ENCODE measurements at regions not wholly inside any gene's neighbourhood (a gene's known extent, or its start where the extent isn't known, plus 50 kb on each side); places are given as distances from the start of the nearest gene placed in this dataset.

DNA sequence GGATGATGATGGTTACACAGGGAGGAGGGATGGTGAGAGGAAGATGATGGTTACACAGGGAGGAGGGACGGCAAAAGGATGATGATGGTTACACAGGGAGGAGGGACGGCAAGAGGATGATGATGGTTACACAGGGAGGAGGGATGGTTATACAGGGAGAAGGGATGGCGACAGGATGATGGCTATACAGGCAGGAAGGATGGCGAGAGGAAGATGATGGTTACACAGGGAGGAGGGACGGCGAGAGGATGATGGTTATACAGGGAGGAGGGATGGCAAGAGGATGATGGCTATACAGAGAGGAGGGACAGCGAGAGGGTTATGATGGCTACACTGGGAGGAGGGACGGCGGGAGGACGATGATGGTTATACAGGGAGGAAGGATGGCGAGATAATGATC lies 64.1 kb upstream of the FCN1 start:
- 71 to 74% methylated on average over 11 of the region's 11 CpGs for WGBS, 2 donors
- H3K27me3 ChIP-seq, result no peaks in the 10 kb centered on the region
- H3K4me1 ChIP-seq, result no peaks in the 10 kb centered on the region
- H3K27ac ChIP-seq, result no peak overlapping the region
- ATAC-seq (no peak), DNase-seq (no peak)
- H3K9me3 ChIP-seq, result peaks cover 0 to under 1% (median 0%) of the 10 kb centered on the region in 3 donors
- TF ChIP-seq, protein P1, sequence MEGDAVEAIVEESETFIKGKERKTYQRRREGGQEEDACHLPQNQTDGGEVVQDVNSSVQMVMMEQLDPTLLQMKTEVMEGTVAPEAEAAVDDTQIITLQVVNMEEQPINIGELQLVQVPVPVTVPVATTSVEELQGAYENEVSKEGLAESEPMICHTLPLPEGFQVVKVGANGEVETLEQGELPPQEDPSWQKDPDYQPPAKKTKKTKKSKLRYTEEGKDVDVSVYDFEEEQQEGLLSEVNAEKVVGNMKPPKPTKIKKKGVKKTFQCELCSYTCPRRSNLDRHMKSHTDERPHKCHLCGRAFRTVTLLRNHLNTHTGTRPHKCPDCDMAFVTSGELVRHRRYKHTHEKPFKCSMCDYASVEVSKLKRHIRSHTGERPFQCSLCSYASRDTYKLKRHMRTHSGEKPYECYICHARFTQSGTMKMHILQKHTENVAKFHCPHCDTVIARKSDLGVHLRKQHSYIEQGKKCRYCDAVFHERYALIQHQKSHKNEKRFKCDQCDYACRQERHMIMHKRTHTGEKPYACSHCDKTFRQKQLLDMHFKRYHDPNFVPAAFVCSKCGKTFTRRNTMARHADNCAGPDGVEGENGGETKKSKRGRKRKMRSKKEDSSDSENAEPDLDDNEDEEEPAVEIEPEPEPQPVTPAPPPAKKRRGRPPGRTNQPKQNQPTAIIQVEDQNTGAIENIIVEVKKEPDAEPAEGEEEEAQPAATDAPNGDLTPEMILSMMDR (IDR thresholded peaks at IDR 0.05), result no peak
- TF ChIP-seq POLR2A (IDR thresholded peaks at IDR 0.05), result no peak
- intact Hi-C loops (cut with DNase I), result no loop called here
- H3K4me3 ChIP-seq, result no peak overlapping the region
- H3K36me3 ChIP-seq (replicated peaks in 1 of 2; ENCODE audit: insufficient read depth in 1 of 2, low read depth in 2 of 2), result no peaks in the 10 kb centered on the region

DNA sequence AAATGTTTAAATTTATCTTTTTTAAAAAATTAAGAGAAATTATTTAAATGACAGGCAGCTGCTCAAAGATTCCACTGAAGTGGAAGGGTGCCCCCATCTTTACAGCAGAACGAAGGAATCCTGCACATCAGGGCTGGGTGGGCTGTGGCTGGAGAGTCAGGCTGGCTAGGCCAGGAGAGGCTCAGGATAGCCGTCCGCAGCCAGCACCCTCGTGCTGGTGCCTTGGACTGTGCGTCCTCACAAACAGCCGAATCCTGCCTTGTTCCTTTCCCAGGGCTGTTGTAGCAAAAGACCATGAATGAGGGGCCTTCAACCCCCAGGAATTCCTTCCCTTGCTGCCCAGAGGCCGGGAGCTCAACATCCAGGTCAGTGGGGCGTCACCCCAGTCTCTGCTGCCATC lies 64.6 kb upstream of the FCN1 start:
- no peaks in the 10 kb centered on the region for H3K27me3 ChIP-seq
- DNase-seq (no peak), ATAC-seq (no peak)
- H3K4me1 ChIP-seq, result no peaks in the 10 kb centered on the region
- H3K27ac ChIP-seq, result no peak overlapping the region
- WGBS, 2 donors, result 52 to 66% methylated on average over 6 to 8 of the region's 8 CpGs
- intact Hi-C loops (cut with DNase I), result no loop called here
- H3K36me3 ChIP-seq (replicated peaks in 1 of 2; ENCODE audit: insufficient read depth in 1 of 2, low read depth in 2 of 2), result no peaks in the 10 kb centered on the region
- H3K4me3 ChIP-seq, result no peak overlapping the region
- TF ChIP-seq, protein P1 (IDR thresholded peaks at IDR 0.05), result no peak
- TF ChIP-seq POLR2A (IDR thresholded peaks at IDR 0.05), result no peak
- peaks cover 0 to 5% (median 0%) of the 10 kb centered on the region in 3 donors for H3K9me3 ChIP-seq

DNA sequence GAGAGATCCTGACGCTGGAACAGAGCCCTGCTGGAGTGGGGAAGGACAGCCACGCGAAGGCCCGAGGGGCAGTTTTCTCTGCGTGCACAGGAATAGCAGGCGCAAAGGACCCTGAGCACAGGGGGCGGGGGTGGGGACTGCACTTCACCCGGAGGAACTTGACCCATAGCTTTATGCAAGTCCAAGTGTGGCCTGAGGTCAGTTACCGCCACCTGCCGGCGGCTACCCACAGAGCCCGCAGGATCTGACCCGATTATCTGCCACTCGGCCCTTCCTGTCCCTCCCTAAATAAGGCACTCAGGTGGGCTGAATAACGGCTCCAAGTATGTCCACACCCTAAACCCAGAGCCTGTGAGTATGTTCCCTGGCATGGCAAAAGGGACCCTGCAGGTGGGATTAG lies 65.4 kb upstream of the FCN1 start:
- DNase-seq, result peak in 2 of 4 donors; percentile 13 to 16
- Histone ChIP-seq H3K27ac (no peak overlapping the region), H3K27me3 (no peaks in the 10 kb centered on the region), H3K4me3 (no peak overlapping the region), H3K36me3 (replicated peaks in 1 of 2; ENCODE audit: insufficient read depth in 1 of 2, low read depth in 2 of 2) (no peaks in the 10 kb centered on the region), H3K9me3 (peaks cover 0 to 7% (median 0%) of the 10 kb centered on the region in 3 donors), H3K4me1 (no peaks in the 10 kb centered on the region)
- TF ChIP-seq POLR2A (IDR thresholded peaks at IDR 0.05), result no peak
- TF ChIP-seq, protein P1 (IDR thresholded peaks at IDR 0.05), result peak in 2 of 7 experiments; percentile 5 to 31
- no peak for ATAC-seq
- 22 to 23% methylated on average over 6 to 15 of the region's 15 CpGs for WGBS, 2 donors
- intact Hi-C loops (cut with DNase I), result no loop called here

DNA sequence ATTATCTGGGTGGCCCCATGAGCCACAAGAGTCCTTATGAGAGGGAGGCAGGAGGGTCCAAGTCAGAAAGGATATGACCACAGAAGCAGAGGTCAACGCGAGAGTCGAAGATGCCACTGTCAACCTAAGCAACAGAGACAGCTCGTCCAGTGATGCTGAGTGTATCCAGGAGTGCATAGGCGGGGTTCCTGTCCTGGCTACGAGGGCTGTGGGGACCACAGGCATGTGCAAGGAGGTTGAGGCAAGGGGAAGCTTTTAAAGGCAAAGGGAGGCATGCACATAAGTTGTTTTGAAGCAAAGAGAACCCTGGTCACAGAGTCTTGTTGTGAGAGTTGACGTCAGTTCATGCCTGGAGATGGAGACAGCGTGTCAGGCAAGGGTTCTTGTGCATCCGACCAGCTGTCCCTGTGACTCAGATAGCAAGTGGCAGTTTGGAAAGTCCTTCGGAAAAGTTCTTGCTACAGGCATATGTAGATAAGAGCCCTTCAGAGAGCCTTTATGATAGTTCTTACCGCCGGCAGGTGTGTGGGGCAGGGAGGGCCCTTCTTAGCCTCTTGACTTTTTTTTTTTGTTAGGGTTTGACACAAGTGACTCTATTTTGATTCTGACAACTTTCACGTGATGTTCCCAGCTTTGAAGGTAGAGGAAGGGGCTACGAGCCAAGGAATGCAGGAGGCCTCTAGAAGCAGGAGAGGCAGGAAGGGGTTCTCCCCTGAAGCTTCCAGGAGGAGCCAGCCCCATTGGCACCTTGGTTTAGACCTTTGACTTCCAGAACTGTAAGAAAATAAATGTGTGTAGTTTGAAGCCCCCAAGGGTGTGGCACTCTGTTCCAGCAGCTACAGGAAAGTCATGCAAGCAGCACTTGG lies 66.0 kb upstream of the FCN1 start:
- H3K27me3 ChIP-seq, result no peaks in the 10 kb centered on the region
- no peak for ATAC-seq
- 69% methylated on average over 14 of the region's 14 CpGs for WGBS, 2 donors
- no peaks in the 10 kb centered on the region for H3K36me3 ChIP-seq (replicated peaks in 1 of 2; ENCODE audit: insufficient read depth in 1 of 2, low read depth in 2 of 2)
- no peak for TF ChIP-seq POLR2A (IDR thresholded peaks at IDR 0.05)
- TF ChIP-seq, protein P1 (IDR thresholded peaks at IDR 0.05), result no peak
- no peak overlapping the region for H3K27ac ChIP-seq
- no peaks in the 10 kb centered on the region for H3K4me1 ChIP-seq
- no peak overlapping the region for H3K4me3 ChIP-seq
- H3K9me3 ChIP-seq, result peaks cover 0 to 7% (median 0%) of the 10 kb centered on the region in 3 donors
- intact Hi-C loops (cut with DNase I), result no loop called here
- no peak for DNase-seq
